Neural progenitor cell (in vitro differentiated cells): ENCODE measurements at regions not wholly inside any gene's neighbourhood (a gene's known extent, or its start where the extent isn't known, plus 50 kb on each side); places are given as distances from the start of the nearest gene placed in this dataset.

Source experiments
- DNase-seq: peaks from one replicate; pipeline ENCODE4 v3.0.0-alpha.2; 2016; ENCODE audit warnings: low spot score
- H2AFZ ChIP-seq: fragments of 200-600 bp; sonication (generic); replicated peaks from 2 replicates; pipeline ENCODE4 v1.6.1; 2016; ENCODE audit warnings: antibody characterized with exemption
- H3F3A ChIP-seq: fragments of 200-600 bp; sonication (generic); 2 replicates; pipeline ENCODE4 v1.6.1; 2016; ENCODE audit warnings: antibody characterized with exemption, low read depth
- H3K27ac ChIP-seq: fragments of 200-600 bp; sonication (generic); 2 replicates; pipeline ENCODE4 v1.5.1; 2016; ENCODE audit warnings: mild to moderate bottlenecking
- H3K27me3 ChIP-seq: fragments of 200-600 bp; sonication (generic); 2 replicates; pipeline ENCODE4 v1.6.1; 2016; ENCODE audit warnings: mild to moderate bottlenecking, moderate library complexity
- H3K36me3 ChIP-seq: fragments of 200-600 bp; sonication (generic); 2 replicates; pipeline ENCODE4 v1.5.1; 2016
- H3K4me1 ChIP-seq: fragments of 200-600 bp; sonication (generic); 2 replicates; pipeline ENCODE4 v1.6.1; 2016; ENCODE audit warnings: mixed run types
- H3K4me2 ChIP-seq: fragments of 200-600 bp; sonication (generic); 2 replicates; pipeline ENCODE4 v1.6.1; 2016
- H3K4me3 ChIP-seq: fragments of 200-600 bp; sonication (generic); 2 replicates; pipeline ENCODE4 v1.5.1; 2016
- H3K79me2 ChIP-seq: fragments of 200-600 bp; sonication (generic); 2 replicates; pipeline ENCODE4 v1.6.1; 2016; ENCODE audit warnings: low read depth
- H3K9ac ChIP-seq: fragments of 200-600 bp; sonication (generic); 2 replicates; pipeline ENCODE4 v1.6.1; 2016
- H3K9me3 ChIP-seq: fragments of 200-600 bp; sonication (generic); 2 replicates; pipeline ENCODE4 v1.5.1; 2016; ENCODE audit warnings: low read depth
- H4K20me1 ChIP-seq: fragments of 200-600 bp; sonication (generic); 2 replicates; pipeline ENCODE4 v1.6.1; 2016; ENCODE audit warnings: low read depth
- H3K27ac Mint-ChIP-seq: 3 replicates; pipeline ENCODE4 v1.8.0; 2021; ENCODE audit warnings: mixed read lengths
- H3K27me3 Mint-ChIP-seq: 2 replicates; pipeline ENCODE4 v1.8.0; 2022; ENCODE audit warnings: low read depth, mild to moderate bottlenecking, inconsistent platforms, moderate library complexity, mixed read lengths; ENCODE audit not compliant: insufficient read depth
- H3K36me3 Mint-ChIP-seq: 3 replicates; pipeline ENCODE4 v1.8.0; 2021; ENCODE audit warnings: mixed read lengths
- H3K4me1 Mint-ChIP-seq: 3 replicates; pipeline ENCODE4 v1.8.0; 2021; ENCODE audit warnings: mixed read lengths
- H3K4me3 Mint-ChIP-seq: 3 replicates; pipeline ENCODE4 v1.8.0; 2021; ENCODE audit warnings: mild to moderate bottlenecking, moderate library complexity, mixed read lengths
- H3K9me3 Mint-ChIP-seq: 3 replicates; pipeline ENCODE4 v1.8.0; 2020; ENCODE audit warnings: mixed read lengths
- CTCF ChIP-seq: fragments of 200-600 bp; sonication (generic); IDR thresholded peaks from 2 replicates; pipeline ENCODE4 v1.5.1; 2017; ENCODE audit warnings: antibody characterized with exemption, mild to moderate bottlenecking
- EZH2 ChIP-seq: fragments of 200-600 bp; sonication (generic); IDR thresholded peaks from 2 replicates; pipeline ENCODE4 v1.6.1; 2017; ENCODE audit warnings: antibody characterized with exemption, mild to moderate bottlenecking, moderate library complexity
- EZH2phosphoT487 ChIP-seq: fragments of 200-600 bp; sonication (generic); IDR thresholded peaks from 2 replicates; pipeline ENCODE4 v1.6.1; 2017; ENCODE audit warnings: antibody characterized with exemption

- no peaks in the 10 kb centered on the region for H3K27me3 Mint-ChIP-seq
- DNase-seq: no peak
- Histone ChIP-seq H3K36me3 (no peaks in the 10 kb centered on the region), H3K79me2 (no peaks in the 10 kb centered on the region), H3K4me1 (peaks cover 6% of the 10 kb centered on the region), H3K4me2 (no peak overlapping the region), H4K20me1 (no peaks in the 10 kb centered on the region), H3K27ac (no peak overlapping the region), H2AFZ (no peak overlapping the region), H3F3A (peaks cover 5% of the 10 kb centered on the region), H3K27me3 (no peaks in the 10 kb centered on the region), H3K4me3 (no peak overlapping the region), H3K9me3 (no peaks in the 10 kb centered on the region), H3K9ac (no peak overlapping the region)
- H3K4me3 Mint-ChIP-seq: peak overlapping the region; percentile 82
- peaks cover 8% of the 10 kb centered on the region for H3K9me3 Mint-ChIP-seq
- TF ChIP-seq EZH2phosphoT487 (no peak), CTCF (no peak), EZH2 (no peak)
- H3K4me1 Mint-ChIP-seq: peaks cover 71% of the 10 kb centered on the region
- H3K36me3 Mint-ChIP-seq: peaks cover 16% of the 10 kb centered on the region
- H3K27ac Mint-ChIP-seq: peak overlapping the region; percentile 100
Observed at GRCh38 chr3:148084931-148085330, 612.8 kb upstream of the AGTR1 start.

GRCh38 chr3:148087601-148088371, 609.9 kb upstream of the AGTR1 start:
- Histone ChIP-seq H4K20me1 (no peaks in the 10 kb centered on the region), H3K9me3 (no peaks in the 10 kb centered on the region), H3K27me3 (no peaks in the 10 kb centered on the region), H3K36me3 (no peaks in the 10 kb centered on the region), H3K4me1 (peaks cover 7% of the 10 kb centered on the region), H3K4me3 (no peak overlapping the region), H3K4me2 (no peak overlapping the region), H2AFZ (no peak overlapping the region), H3F3A (peaks cover 5% of the 10 kb centered on the region), H3K27ac (no peak overlapping the region), H3K79me2 (no peaks in the 10 kb centered on the region), H3K9ac (no peak overlapping the region)
- Mint-ChIP-seq H3K4me1 (peaks cover 62% of the 10 kb centered on the region), H3K4me3 (no peak overlapping the region), H3K9me3 (peaks cover 13% of the 10 kb centered on the region), H3K27me3 (peaks cover 2% of the 10 kb centered on the region), H3K27ac (peak overlapping the region; percentile 61), H3K36me3 (peaks cover 22% of the 10 kb centered on the region)
- TF ChIP-seq EZH2 (no peak), CTCF (no peak)
- DNase-seq: no peak

GRCh38 chr3:148089171-148089570, 608.5 kb upstream of the AGTR1 start:
- H3K9ac ChIP-seq: no peak overlapping the region
- H4K20me1 ChIP-seq: no peaks in the 10 kb centered on the region
- H3K27ac Mint-ChIP-seq: no peak overlapping the region
- H3K36me3 Mint-ChIP-seq: peaks cover 22% of the 10 kb centered on the region
- no peak overlapping the region for H3K27ac ChIP-seq
- no peaks in the 10 kb centered on the region for H3F3A ChIP-seq
- H3K9me3 ChIP-seq: no peaks in the 10 kb centered on the region
- peaks cover 3% of the 10 kb centered on the region for H3K27me3 Mint-ChIP-seq
- no peak for DNase-seq
- H3K9me3 Mint-ChIP-seq: peaks cover 13% of the 10 kb centered on the region
- H3K4me2 ChIP-seq: no peak overlapping the region
- H3K79me2 ChIP-seq: no peaks in the 10 kb centered on the region
- no peak overlapping the region for H2AFZ ChIP-seq
- H3K36me3 ChIP-seq: no peaks in the 10 kb centered on the region
- peaks cover 9% of the 10 kb centered on the region for H3K4me1 ChIP-seq
- H3K4me1 Mint-ChIP-seq: peaks cover 59% of the 10 kb centered on the region
- H3K27me3 ChIP-seq: no peaks in the 10 kb centered on the region
- no peak overlapping the region for H3K4me3 Mint-ChIP-seq
- TF ChIP-seq CTCF (no peak), EZH2phosphoT487 (no peak), EZH2 (no peak)
- H3K4me3 ChIP-seq: no peak overlapping the region
